HG03575 (cell line): ENCODE measurements at regions not wholly inside any gene's neighbourhood (a gene's known extent, or its start where the extent isn't known, plus 50 kb on each side); places are given as distances from the start of the nearest gene placed in this dataset.

Experiments used
- ATAC-seq: cut with Tn5 transposase; IDR thresholded peaks from one replicate; pipeline ENCODE4 v1.9.1; 2021; ENCODE audit not compliant: unreplicated experiment, insufficient number of reproducible peaks, low FRiP score; ENCODE audit errors: extremely low read depth

DNA sequence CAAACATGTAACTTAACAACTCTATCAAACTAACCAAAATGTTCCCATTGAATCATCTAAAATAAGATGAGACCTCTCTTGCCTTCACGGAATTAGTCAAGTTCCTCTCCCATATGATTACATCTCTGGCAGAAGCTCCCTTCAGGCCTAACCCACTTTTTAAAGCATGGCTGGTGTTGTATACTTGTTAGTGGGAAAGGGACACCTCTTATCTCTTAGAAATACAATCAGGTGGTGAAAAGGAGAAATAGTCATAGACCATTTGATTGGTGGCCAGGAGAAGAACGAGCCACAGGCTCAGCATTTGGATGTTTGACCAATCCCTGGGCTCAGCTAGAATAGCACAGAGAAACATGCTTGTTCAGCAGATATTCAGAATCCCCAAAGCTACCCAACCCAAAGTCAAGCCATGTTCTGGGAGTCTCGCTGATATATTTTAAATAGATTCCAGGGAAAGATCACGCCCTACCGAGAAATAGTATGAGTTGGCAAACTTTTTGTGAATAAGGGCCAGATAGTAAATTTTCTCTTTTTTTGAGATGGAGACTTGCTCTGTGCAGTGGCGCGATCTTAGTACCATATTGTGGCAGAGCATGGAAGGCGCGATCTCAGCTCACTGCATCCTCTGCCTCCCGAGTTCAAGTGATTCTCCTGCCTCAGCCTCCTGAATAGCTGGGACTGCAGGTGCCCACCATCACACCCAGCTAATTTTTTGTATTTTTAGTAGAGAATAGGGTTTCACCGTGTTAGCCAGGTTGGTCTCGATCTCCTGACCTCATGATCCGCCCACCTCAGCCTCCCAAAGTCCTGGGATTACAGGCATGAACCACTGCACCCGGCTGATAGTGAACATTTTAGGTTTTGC lies 126.3 kb upstream of the MYLIP start:
- ATAC-seq: no peak

DNA sequence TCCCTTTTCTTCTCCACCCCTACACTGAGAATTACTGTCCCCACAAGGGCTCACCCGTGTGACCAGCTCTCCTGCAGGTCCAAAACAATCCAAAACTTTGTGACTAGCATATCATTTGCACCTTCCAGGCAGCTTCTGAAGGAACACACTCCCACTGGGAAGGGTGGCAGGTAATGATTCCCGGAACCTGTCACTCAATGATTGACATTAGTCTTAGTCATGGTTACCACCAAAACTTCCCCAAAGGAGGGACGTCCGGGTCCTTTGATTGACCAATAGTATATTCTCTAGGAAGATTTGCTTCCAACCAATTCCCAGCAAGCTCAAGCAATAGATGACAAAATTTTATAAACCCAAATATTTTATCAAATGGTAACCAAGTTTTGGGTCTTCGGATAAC lies 127.7 kb upstream of the MYLIP start:
- no peak for ATAC-seq

DNA sequence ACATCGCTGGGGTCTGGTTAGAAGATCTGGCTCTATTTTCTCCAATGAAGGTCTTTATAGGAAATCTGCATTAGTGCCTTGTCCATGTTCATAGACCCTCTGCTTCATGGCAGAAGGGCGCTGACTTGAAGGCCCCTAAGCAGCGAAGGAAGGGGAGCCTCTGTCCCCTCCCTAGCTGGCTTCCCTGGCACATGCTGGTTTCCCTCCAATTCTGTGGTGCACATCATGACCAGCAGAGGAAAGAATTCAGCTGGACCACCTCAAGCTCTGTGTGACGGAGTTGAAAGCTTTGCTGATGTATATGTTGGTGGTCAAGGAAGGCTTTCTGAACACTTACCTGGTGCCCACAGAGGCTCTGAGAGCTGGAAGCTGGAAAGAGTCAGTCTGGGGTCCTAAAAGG lies 129.7 kb upstream of the MYLIP start:
- no peak for ATAC-seq

- ATAC-seq: no peak
These were observed 131.1 kb upstream of the MYLIP start for GRCh38 chr6:15997586-15998388.

DNA sequence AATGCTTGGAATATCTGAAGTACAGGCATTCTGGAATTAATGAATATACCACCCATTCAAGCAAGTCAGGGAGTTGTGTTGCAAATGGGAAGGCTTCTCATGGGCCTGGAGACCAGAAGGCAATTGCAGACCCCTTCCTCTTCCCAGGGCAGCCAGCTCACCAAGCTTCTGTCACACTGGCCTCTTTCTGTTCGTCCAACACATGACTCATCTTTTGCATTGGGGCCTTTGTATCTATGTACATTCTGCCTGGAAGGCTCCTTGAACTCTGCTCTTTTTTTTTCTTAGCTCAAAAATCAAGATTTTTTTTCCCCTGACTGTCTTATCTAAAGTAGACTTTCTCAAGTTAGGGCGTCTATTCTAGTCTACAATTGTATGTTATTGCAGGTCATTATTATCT lies 132.9 kb upstream of the MYLIP start:
- ATAC-seq: no peak

DNA sequence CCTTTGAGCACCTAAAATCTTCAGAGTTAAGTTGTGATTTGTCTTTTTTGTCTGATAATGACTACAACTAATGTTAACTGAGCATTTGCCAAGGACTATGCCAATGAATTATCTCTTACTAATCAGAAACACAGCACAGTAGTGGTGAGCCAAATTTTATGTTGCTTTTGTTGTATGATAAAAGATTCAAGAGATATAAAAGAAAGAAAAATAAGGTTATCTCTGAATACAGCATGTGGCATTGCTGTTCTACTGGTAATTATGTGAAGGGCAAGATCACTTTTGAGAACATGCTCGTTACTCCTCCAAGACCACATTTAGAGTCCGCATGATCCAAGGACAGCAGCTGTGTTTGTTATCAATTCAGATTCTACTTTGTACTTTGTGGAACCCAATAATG lies 133.4 kb upstream of the MYLIP start:
- no peak for ATAC-seq

GRCh38 chr6:15994814-15995459 lies 133.9 kb upstream of the MYLIP start:
- no peak for ATAC-seq

DNA sequence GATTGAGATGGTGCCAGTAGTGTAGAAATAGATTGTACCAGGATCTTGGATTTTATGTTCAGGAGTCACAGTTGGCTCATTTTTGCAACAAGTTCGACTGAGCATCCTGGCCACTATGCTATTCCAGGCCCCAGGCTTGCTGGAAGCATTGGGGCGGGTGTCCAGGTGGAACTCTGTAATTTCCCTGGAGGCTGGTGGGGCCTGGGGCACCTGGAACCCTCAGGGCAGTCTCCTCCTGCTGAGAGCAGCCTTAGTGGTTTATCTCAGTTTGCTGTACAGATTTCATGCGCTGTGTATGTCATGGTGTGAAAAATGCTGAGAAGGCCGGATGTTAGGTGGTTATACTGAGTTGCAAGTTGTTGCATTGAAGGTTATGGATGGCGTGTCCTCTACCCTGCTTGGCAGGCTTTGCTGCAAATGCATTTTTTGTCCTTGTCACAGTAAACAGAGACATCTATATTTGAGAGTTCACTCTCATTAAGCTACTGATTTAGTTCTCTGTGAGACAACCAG lies 135.1 kb upstream of the MYLIP start:
- ATAC-seq: no peak

GRCh38 chr6:15990179-15990578 lies 138.7 kb upstream of the MYLIP start:
- no peak for ATAC-seq

GRCh38 chr6:15989397-15989796 lies 139.5 kb upstream of the MYLIP start:
- no peak for ATAC-seq

DNA sequence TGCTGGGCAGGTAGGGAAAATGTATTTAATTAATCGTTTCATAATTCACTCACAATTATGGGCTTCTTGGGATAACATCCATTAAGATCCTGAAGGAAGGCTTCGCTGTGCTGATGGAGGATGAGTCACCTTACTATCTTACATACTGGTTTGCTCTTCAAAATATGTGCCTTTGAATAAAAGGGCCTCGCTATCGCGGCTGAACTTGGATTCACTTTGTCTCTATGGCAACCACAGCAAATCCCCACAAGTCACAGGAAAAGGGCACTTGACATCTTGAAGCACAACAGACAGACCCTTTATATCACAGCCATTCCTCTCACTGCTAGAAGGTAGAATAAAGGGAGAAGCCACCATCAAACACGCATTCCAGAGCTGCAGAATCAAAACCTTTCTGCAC lies 141.3 kb upstream of the MYLIP start:
- ATAC-seq: no peak

- ATAC-seq: no peak
These were observed 142.8 kb upstream of the MYLIP start for GRCh38 chr6:15986027-15986629.

- no peak for ATAC-seq
These were observed 143.4 kb upstream of the MYLIP start for GRCh38 chr6:15985379-15985959.

DNA sequence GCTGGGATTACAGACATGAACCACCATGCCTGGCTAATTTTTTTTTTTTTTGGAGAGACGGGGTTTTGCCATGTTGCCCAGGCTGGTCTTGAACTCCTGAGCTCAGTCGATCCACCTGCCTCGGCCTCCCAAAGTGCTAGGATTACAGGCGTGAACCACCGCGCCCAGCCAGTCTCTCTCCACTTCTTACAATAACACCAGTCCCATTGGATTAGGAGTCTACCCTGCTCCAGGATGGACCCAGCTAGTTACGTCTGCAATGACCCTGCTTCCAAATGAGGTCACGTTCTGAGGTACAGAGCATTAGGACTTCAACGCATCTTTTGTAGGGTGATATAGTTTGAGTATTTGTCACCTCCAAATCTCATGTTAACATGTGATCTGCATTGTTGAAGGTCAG lies 146.9 kb upstream of the MYLIP start:
- ATAC-seq: no peak

DNA sequence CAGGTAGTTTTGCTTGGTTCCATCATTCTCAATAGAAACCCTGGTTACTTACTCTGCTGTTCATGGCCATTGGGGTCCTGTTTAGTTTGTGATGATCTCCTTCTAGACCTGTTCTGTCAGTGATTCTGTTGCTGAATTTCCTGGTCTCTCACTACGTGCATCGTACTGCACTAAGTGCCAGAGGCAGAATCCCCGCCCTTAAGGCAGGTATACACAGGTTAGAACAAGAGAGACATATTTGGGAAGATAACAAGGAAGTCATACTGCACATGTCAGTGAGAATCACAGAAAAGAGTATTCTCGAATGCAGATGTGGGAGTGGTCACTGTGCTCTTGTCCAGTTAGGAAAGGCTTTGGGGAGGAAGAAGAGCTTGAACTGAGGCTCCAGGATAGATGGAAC lies 148.1 kb upstream of the MYLIP start:
- ATAC-seq: no peak

GRCh38 chr6:15978426-15978825 lies 150.5 kb upstream of the MYLIP start:
- ATAC-seq: no peak

GRCh38 chr6:15977050-15977449 lies 151.8 kb upstream of the MYLIP start:
- no peak for ATAC-seq

GRCh38 chr6:15974817-15975216 lies 154.1 kb upstream of the MYLIP start:
- no peak for ATAC-seq

DNA sequence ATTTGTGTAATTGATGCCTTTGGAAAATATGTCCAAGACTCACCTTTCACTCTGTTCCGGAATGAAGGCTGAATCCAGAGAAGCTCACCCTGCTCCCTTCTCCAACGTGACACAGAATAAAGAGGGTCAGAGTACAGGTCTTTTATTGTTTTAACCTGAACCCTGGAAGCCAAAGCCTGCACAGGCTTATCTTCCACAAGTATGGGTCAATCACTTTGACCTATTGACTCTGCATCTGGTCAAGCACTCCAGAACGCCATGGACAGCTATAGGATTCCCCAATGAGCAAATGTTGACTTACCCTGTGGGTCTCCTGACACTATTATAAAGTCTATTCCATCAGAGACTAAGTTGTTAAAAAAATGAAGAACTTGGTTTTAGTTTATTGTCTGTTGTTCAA lies 158.4 kb upstream of the MYLIP start:
- no peak for ATAC-seq
